Endothelial cell of umbilical vein (primary cell): ENCODE measurements at regions not wholly inside any gene's neighbourhood (a gene's known extent, or its start where the extent isn't known, plus 50 kb on each side); places are given as distances from the start of the nearest gene placed in this dataset.

Source experiments
- BruUV-seq: library from RNA; stranded (reverse); fragments of 400-500 nt; replicated peaks from 2 replicates; lab custom pipeline; 2021; lab: Mats Ljungman, UMichigan
- CTCF ChIA-PET: fragments of 300-600, 350-600 bp; sonication (Branson Sonifier 250); formaldehyde crosslinking; loops from one replicate; lab custom pipeline; 2021; ENCODE audit warnings: antibody characterized with exemption, inconsistent platforms; lab: Charles Lee
- POLR2A ChIA-PET: fragments of 300-600, 350-600 bp; sonication (Branson Sonifier 250); formaldehyde crosslinking; loops from one replicate; lab custom pipeline; 2021; ENCODE audit warnings: antibody characterized with exemption, inconsistent platforms; lab: Charles Lee
- DNase-seq: peaks from one replicate; pipeline ENCODE4 v3.0.0-alpha.2; 2011; ENCODE audit warnings: low read depth, low spot score
- FAIRE-seq: peaks from 2 replicates; lab custom pipeline; 2011; peaks lifted over from hg19 to GRCh38; lab: Jason Lieb, UNC
- H2AFZ ChIP-seq: 2 replicates; pipeline ENCODE4 v1.6.0; 2012; ENCODE audit warnings: low read depth, low read length, control low read depth, inconsistent platforms
- H3K27ac ChIP-seq: 2 replicates; pipeline ENCODE4 v1.5.1; 2011; ENCODE audit warnings: low read depth, mild to moderate bottlenecking, control low read depth, low read length, moderate library complexity; ENCODE audit not compliant: insufficient read depth
- H3K27me3 ChIP-seq, 2 experiments: 2 replicates each; pipeline versions ENCODE4 v1.6.0 to v1.6.1; 2011; ENCODE audit warnings: low read length in 2 of 2, mixed read lengths in 1 of 2; ENCODE audit not compliant: control insufficient read depth in 2 of 2, insufficient read depth in 2 of 2
- H3K36me3 ChIP-seq, 2 experiments: 2 replicates in 1 of 2; 3 replicates in 1 of 2; pipeline ENCODE4 v1.5.1; 2011; ENCODE audit warnings: low read length in 2 of 2, mild to moderate bottlenecking in 1 of 2, moderate library complexity in 1 of 2; ENCODE audit not compliant: control insufficient read depth in 2 of 2, insufficient read depth in 2 of 2; ENCODE audit errors: extremely low read depth in 1 of 2
- H3K4me1 ChIP-seq: 3 replicates; pipeline ENCODE4 v1.5.1; 2011; ENCODE audit warnings: mild to moderate bottlenecking, low read length; ENCODE audit not compliant: control insufficient read depth, insufficient read depth; ENCODE audit errors: extremely low read depth
- H3K4me2 ChIP-seq: 2 replicates; pipeline ENCODE4 v1.6.1; 2011; ENCODE audit warnings: low read length, control low read depth, mixed read lengths; ENCODE audit not compliant: insufficient read depth
- H3K4me3 ChIP-seq, 3 experiments: fragments of 200-600 bp in 1 of 3; sonication (generic), shearing (Covaris generic) in 1 of 3; replicated peaks in 1 of 3; 2 replicates each; pipeline ENCODE4 v1.5.1; 2011 to 2016; ENCODE audit warnings: control low read depth in 3 of 3, low read length in 3 of 3, mild to moderate bottlenecking in 2 of 3, inconsistent platforms in 1 of 3, low read depth in 1 of 3, moderate library complexity in 1 of 3; ENCODE audit not compliant: insufficient read depth in 1 of 3
- H3K79me2 ChIP-seq: 2 replicates; pipeline ENCODE4 v1.6.0; 2012; ENCODE audit warnings: low read length, inconsistent platforms; ENCODE audit not compliant: control insufficient read depth, insufficient read depth
- H3K9ac ChIP-seq: replicated peaks from 2 replicates; pipeline ENCODE3; 2011; ENCODE audit warnings: low read length, control low read depth; ENCODE audit not compliant: insufficient read depth; ENCODE audit errors: extremely low read depth
- H3K9me1 ChIP-seq: replicated peaks from 3 replicates; pipeline ENCODE4 v1.6.0; 2011; ENCODE audit warnings: mild to moderate bottlenecking, low read length; ENCODE audit not compliant: control insufficient read depth, insufficient read depth; ENCODE audit errors: extremely low read depth
- H3K9me3 ChIP-seq: replicated peaks from 2 replicates; pipeline ENCODE4 v1.5.1; 2012; ENCODE audit warnings: low read length, inconsistent platforms; ENCODE audit not compliant: control insufficient read depth, insufficient read depth
- H4K20me1 ChIP-seq: replicated peaks from 2 replicates; pipeline ENCODE3; 2011; ENCODE audit warnings: mild to moderate bottlenecking, low read length; ENCODE audit not compliant: control insufficient read depth, insufficient read depth; ENCODE audit errors: extremely low read depth
- CTCF ChIP-seq, 2 donors: IDR thresholded peaks; 1 replicate in 1 of 2; 2 replicates in 1 of 2; pipeline ENCODE4 v1.5.1; 2011; ENCODE audit warnings: low read length in 2 of 2, mild to moderate bottlenecking in 2 of 2, moderate library complexity in 2 of 2, control low read depth in 1 of 2, inconsistent platforms in 1 of 2, low read depth in 1 of 2; ENCODE audit not compliant: insufficient read depth in 1 of 2; ENCODE audit errors: extremely low read depth in 1 of 2
- EZH2 ChIP-seq: IDR thresholded peaks from 2 replicates; pipeline ENCODE4 v1.6.1; 2012; ENCODE audit warnings: borderline replicate concordance, low read depth, mild to moderate bottlenecking, moderate library complexity, low read length, inconsistent platforms; ENCODE audit not compliant: severe bottlenecking
- FOS ChIP-seq: IDR thresholded peaks from 2 replicates; pipeline ENCODE4 v1.6.1; 2011; ENCODE audit warnings: mild to moderate bottlenecking, low read length, moderate library complexity, borderline replicate concordance; ENCODE audit not compliant: insufficient read depth
- GATA2 ChIP-seq: IDR thresholded peaks from 2 replicates; pipeline ENCODE4 v1.7.0; 2011; ENCODE audit warnings: low read depth, mild to moderate bottlenecking, moderate library complexity, mixed read lengths, low read length; ENCODE audit not compliant: insufficient read length, insufficient read depth
- JUN ChIP-seq: IDR thresholded peaks from 2 replicates; pipeline ENCODE4 v1.6.1; 2011; ENCODE audit warnings: borderline replicate concordance, low read depth; ENCODE audit not compliant: insufficient read length, insufficient read depth
- MYC ChIP-seq: IDR thresholded peaks from one replicate; pipeline ENCODE4 v1.6.1; 2011; ENCODE audit warnings: mild to moderate bottlenecking, low read depth, low read length
- POLR2A ChIP-seq: IDR thresholded peaks from 2 replicates; pipeline ENCODE4 v1.6.1; 2012; ENCODE audit warnings: low read depth, mild to moderate bottlenecking, control low read depth, low read length
- POLR2AphosphoS5 ChIP-seq: IDR thresholded peaks from 2 replicates; pipeline ENCODE4 v1.6.1; 2012; ENCODE audit warnings: low read depth, mild to moderate bottlenecking, control low read depth, low read length, moderate library complexity; ENCODE audit not compliant: insufficient read depth
- dilution Hi-C: fragments of 300-500 bp; cut with MboI; formaldehyde crosslinking; loops from one replicate; pipeline ENCODE4 v1.15.0; 2019; ENCODE audit warnings: low sequenced_read_pairs; ENCODE audit not compliant: extremely low pct_ligation_motif_present
- intact Hi-C: fragments of 100-400 bp; cut with micrococcal nuclease; formaldehyde crosslinking; loops from one replicate; pipeline ENCODE4 v1.10.0; 2022
- TF ChIP-seq, protein P1 (sequence below): IDR thresholded peaks from 2 replicates; pipeline ENCODE4 v1.6.1; 2011; ENCODE audit not compliant: insufficient read depth, insufficient read length

- BruUV-seq, result no TSS peak
- H3K4me2 ChIP-seq, result no peak overlapping the region
- CTCF ChIA-PET, result no interaction called here
- FAIRE-seq (no peak), DNase-seq (no peak)
- TF ChIP-seq, protein P1, sequence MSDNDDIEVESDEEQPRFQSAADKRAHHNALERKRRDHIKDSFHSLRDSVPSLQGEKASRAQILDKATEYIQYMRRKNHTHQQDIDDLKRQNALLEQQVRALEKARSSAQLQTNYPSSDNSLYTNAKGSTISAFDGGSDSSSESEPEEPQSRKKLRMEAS, result no peak
- TF ChIP-seq FOS, result no peak
- no peak for TF ChIP-seq GATA2
- TF ChIP-seq MYC, result no peak
- no peak for TF ChIP-seq JUN
- TF ChIP-seq POLR2A, result no peak
- no peak for TF ChIP-seq CTCF (IDR thresholded peaks at IDR 0.05; ENCODE audit: extremely low read depth in 1 of 2, insufficient read depth in 1 of 2, low read depth in 1 of 2, low read length in 2 of 2)
- TF ChIP-seq EZH2, result no peak
- no peak for TF ChIP-seq POLR2AphosphoS5
- no peak overlapping the region for H3K27ac ChIP-seq
- no peaks in the 10 kb centered on the region for H3K27me3 ChIP-seq
- POLR2A ChIA-PET, result no interaction called here
- H3K9me3 ChIP-seq, result peaks cover 2% of the 10 kb centered on the region
- intact Hi-C loops (no loop called here), dilution Hi-C loops (no loop called here)
- H3K9ac ChIP-seq, result no peak overlapping the region
- H4K20me1 ChIP-seq, result no peaks in the 10 kb centered on the region
- H3K9me1 ChIP-seq, result no peaks in the 10 kb centered on the region
- H3K4me1 ChIP-seq, result no peaks in the 10 kb centered on the region
- no peak overlapping the region for H2AFZ ChIP-seq
- H3K4me3 ChIP-seq, result no peak overlapping the region
- H3K36me3 ChIP-seq, result no peaks in the 10 kb centered on the region
- no peaks in the 10 kb centered on the region for H3K79me2 ChIP-seq
These were observed 370.6 kb upstream of the CADM1 start for GRCh38 chr11:115874843-115875242.
